ENCODE measurements at regions not wholly inside any gene's neighbourhood (a gene's known extent, or its start where the extent isn't known, plus 50 kb on each side); places are given as distances from the start of the nearest gene placed in this dataset.

DNA sequence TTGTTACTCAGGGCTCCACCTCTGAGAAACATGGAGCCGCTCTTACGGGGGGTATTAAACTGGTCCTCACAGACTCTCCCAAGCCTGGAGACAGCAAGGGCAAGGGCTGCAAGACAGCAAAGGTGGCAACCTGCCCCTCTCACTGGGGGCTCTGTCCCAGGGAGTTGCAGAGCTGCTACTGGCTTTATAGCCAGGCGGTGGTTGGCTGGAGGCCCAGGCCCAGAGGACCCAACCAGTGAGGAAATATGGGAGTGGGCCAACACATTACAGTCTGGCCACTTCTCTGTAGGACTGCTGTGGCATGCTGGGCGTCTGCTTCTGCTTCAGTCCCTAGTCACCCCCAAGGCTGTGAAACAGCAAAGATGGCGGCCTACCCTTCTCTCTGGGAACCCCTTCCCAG lies 597.2 kb downstream of the LRRC70 start:
- Histone ChIP-seq H3K79me2 (replicated peaks; ENCODE audit: insufficient read depth, low read length) (no peaks in the 10 kb centered on the region), H3F3A (ENCODE audit: insufficient read depth, low read length, poor library complexity, severe bottlenecking) (no peaks in the 10 kb centered on the region), H3K4me2 (ENCODE audit: low read length) (no peak overlapping the region), H4K20me1 (ENCODE audit: insufficient read depth) (no peaks in the 10 kb centered on the region), H3K4me3 (ENCODE audit: low read length) (no peak overlapping the region), H3K9me3 (ENCODE audit: low read length) (no peaks in the 10 kb centered on the region), H2AFZ (ENCODE audit: low read depth, low read length) (no peak overlapping the region), H3K9ac (ENCODE audit: low read length) (no peak overlapping the region), H3K27me3 (ENCODE audit: insufficient read depth, low read depth, low read length) (no peaks in the 10 kb centered on the region), H3K36me3 (ENCODE audit: insufficient read depth, low read length) (no peaks in the 10 kb centered on the region), H3K27ac (ENCODE audit: low read length) (no peak overlapping the region), H3K9me2 (ENCODE audit: insufficient read depth, low read length) (no peaks in the 10 kb centered on the region)
- no peak for TF ChIP-seq TAF1 (IDR thresholded peaks at IDR 0.05; ENCODE audit: low read depth)
- no peak for TF ChIP-seq EP300 (conservative IDR thresholded peaks at IDR 0.05; ENCODE audit: poor library complexity, severe bottlenecking)
- no peak for TF ChIP-seq RAD21 (conservative IDR thresholded peaks at IDR 0.05)
- no peak for TF ChIP-seq SMC3 (conservative IDR thresholded peaks at IDR 0.05; ENCODE audit: poor library complexity)
- TF ChIP-seq, protein P1, sequence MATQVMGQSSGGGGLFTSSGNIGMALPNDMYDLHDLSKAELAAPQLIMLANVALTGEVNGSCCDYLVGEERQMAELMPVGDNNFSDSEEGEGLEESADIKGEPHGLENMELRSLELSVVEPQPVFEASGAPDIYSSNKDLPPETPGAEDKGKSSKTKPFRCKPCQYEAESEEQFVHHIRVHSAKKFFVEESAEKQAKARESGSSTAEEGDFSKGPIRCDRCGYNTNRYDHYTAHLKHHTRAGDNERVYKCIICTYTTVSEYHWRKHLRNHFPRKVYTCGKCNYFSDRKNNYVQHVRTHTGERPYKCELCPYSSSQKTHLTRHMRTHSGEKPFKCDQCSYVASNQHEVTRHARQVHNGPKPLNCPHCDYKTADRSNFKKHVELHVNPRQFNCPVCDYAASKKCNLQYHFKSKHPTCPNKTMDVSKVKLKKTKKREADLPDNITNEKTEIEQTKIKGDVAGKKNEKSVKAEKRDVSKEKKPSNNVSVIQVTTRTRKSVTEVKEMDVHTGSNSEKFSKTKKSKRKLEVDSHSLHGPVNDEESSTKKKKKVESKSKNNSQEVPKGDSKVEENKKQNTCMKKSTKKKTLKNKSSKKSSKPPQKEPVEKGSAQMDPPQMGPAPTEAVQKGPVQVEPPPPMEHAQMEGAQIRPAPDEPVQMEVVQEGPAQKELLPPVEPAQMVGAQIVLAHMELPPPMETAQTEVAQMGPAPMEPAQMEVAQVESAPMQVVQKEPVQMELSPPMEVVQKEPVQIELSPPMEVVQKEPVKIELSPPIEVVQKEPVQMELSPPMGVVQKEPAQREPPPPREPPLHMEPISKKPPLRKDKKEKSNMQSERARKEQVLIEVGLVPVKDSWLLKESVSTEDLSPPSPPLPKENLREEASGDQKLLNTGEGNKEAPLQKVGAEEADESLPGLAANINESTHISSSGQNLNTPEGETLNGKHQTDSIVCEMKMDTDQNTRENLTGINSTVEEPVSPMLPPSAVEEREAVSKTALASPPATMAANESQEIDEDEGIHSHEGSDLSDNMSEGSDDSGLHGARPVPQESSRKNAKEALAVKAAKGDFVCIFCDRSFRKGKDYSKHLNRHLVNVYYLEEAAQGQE (IDR thresholded peaks at IDR 0.05; ENCODE audit: borderline replicate concordance) = no peak
- no peak for TF ChIP-seq EZH2 (IDR thresholded peaks at IDR 0.05; ENCODE audit: borderline replicate concordance, insufficient read depth, low read length, poor library complexity, severe bottlenecking)
- TF ChIP-seq, protein P2, sequence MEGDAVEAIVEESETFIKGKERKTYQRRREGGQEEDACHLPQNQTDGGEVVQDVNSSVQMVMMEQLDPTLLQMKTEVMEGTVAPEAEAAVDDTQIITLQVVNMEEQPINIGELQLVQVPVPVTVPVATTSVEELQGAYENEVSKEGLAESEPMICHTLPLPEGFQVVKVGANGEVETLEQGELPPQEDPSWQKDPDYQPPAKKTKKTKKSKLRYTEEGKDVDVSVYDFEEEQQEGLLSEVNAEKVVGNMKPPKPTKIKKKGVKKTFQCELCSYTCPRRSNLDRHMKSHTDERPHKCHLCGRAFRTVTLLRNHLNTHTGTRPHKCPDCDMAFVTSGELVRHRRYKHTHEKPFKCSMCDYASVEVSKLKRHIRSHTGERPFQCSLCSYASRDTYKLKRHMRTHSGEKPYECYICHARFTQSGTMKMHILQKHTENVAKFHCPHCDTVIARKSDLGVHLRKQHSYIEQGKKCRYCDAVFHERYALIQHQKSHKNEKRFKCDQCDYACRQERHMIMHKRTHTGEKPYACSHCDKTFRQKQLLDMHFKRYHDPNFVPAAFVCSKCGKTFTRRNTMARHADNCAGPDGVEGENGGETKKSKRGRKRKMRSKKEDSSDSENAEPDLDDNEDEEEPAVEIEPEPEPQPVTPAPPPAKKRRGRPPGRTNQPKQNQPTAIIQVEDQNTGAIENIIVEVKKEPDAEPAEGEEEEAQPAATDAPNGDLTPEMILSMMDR (IDR thresholded peaks at IDR 0.05; ENCODE audit: poor library complexity, severe bottlenecking) = no peak
- no peak for TF ChIP-seq POLR2AphosphoS5 (IDR thresholded peaks at IDR 0.05)
- TF ChIP-seq MXI1 (conservative IDR thresholded peaks at IDR 0.05; ENCODE audit: poor library complexity, severe bottlenecking) = no peak

DNA sequence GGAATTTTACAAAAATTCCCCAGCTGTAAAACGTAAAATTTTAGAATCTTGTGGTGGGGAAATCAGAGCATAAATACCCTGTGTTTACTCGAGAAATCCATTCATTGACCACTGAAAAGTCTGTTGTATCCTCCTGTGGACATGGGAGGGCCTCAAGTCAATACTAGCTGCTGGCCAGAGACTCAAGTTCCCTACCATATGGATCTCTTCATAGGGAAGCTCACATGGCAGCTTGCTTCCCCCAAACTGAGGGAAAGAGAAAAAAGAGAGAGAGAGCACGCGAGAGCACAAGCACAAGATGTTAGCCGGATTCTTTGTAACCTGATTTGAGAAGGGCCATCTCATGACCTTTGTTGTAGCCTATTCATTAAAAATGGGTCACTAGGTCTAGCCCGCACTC lies 591.9 kb downstream of the LRRC70 start:
- Histone ChIP-seq H4K20me1 (ENCODE audit: insufficient read depth) (no peaks in the 10 kb centered on the region), H3K4me2 (ENCODE audit: low read length) (no peak overlapping the region), H3K27ac (ENCODE audit: low read length) (no peak overlapping the region), H2AFZ (ENCODE audit: low read depth, low read length) (no peak overlapping the region), H3K9me3 (ENCODE audit: low read length) (no peaks in the 10 kb centered on the region), H3K36me3 (ENCODE audit: insufficient read depth, low read length) (no peaks in the 10 kb centered on the region), H3K79me2 (replicated peaks; ENCODE audit: insufficient read depth, low read length) (no peaks in the 10 kb centered on the region), H3K9ac (ENCODE audit: low read length) (no peak overlapping the region), H3K9me2 (ENCODE audit: insufficient read depth, low read length) (no peaks in the 10 kb centered on the region), H3K27me3 (ENCODE audit: insufficient read depth, low read depth, low read length) (no peaks in the 10 kb centered on the region), H3F3A (ENCODE audit: insufficient read depth, low read length, poor library complexity, severe bottlenecking) (no peaks in the 10 kb centered on the region), H3K4me3 (ENCODE audit: low read length) (no peak overlapping the region)
- TF ChIP-seq POLR2AphosphoS5 (IDR thresholded peaks at IDR 0.05) (no peak), SMC3 (conservative IDR thresholded peaks at IDR 0.05; ENCODE audit: poor library complexity) (no peak), RAD21 (conservative IDR thresholded peaks at IDR 0.05) (no peak), TAF1 (IDR thresholded peaks at IDR 0.05; ENCODE audit: low read depth) (no peak), EP300 (conservative IDR thresholded peaks at IDR 0.05; ENCODE audit: poor library complexity, severe bottlenecking) (no peak), EZH2 (IDR thresholded peaks at IDR 0.05; ENCODE audit: borderline replicate concordance, insufficient read depth, low read length, poor library complexity, severe bottlenecking) (no peak), MXI1 (conservative IDR thresholded peaks at IDR 0.05; ENCODE audit: poor library complexity, severe bottlenecking) (no peak)
- TF ChIP-seq, protein P2 (IDR thresholded peaks at IDR 0.05; ENCODE audit: poor library complexity, severe bottlenecking) = no peak
- TF ChIP-seq, protein P1 (IDR thresholded peaks at IDR 0.05; ENCODE audit: borderline replicate concordance) = no peak
